ENCODE measurements at regions not wholly inside any gene's neighbourhood (a gene's known extent, or its start where the extent isn't known, plus 50 kb on each side); places are given as distances from the start of the nearest gene placed in this dataset.

DNA sequence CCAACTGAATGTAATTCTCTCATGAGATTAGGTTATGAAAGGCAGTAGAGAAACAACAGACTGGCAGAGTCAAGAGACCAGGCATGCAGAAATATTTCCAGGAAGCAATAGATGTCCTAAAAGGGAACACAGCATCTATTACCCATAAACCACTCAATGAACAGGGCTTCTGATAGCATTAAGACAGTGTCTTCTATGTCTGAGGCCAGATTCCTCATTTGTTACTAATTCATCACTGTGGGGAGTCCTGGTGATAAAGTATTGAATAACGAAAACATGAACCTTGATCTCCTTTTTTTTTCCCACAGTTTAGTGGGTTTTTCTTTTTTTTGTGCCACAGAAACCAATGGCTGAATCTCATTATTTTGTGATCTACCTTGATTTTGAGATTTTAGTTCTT is 339.0 kb downstream of the METTL15 start:
- Mint-ChIP-seq H3K27ac (ENCODE audit: unreplicated experiment) (no peak overlapping the region), H3K27me3 (ENCODE audit: low read depth) (no peaks in the 10 kb centered on the region), H3K9me3 (ENCODE audit: low read depth) (no peaks in the 10 kb centered on the region), H3K4me1 (ENCODE audit: low read depth) (peaks cover 14% of the 10 kb centered on the region), H3K36me3 (ENCODE audit: low read depth) (no peaks in the 10 kb centered on the region), H3K4me3 (ENCODE audit: unreplicated experiment) (no peak overlapping the region)
- no peak for DNase-seq (ENCODE audit: low spot score)
- TF ChIP-seq, protein P1, sequence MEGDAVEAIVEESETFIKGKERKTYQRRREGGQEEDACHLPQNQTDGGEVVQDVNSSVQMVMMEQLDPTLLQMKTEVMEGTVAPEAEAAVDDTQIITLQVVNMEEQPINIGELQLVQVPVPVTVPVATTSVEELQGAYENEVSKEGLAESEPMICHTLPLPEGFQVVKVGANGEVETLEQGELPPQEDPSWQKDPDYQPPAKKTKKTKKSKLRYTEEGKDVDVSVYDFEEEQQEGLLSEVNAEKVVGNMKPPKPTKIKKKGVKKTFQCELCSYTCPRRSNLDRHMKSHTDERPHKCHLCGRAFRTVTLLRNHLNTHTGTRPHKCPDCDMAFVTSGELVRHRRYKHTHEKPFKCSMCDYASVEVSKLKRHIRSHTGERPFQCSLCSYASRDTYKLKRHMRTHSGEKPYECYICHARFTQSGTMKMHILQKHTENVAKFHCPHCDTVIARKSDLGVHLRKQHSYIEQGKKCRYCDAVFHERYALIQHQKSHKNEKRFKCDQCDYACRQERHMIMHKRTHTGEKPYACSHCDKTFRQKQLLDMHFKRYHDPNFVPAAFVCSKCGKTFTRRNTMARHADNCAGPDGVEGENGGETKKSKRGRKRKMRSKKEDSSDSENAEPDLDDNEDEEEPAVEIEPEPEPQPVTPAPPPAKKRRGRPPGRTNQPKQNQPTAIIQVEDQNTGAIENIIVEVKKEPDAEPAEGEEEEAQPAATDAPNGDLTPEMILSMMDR (IDR thresholded peaks at IDR 0.05) = no peak

DNA sequence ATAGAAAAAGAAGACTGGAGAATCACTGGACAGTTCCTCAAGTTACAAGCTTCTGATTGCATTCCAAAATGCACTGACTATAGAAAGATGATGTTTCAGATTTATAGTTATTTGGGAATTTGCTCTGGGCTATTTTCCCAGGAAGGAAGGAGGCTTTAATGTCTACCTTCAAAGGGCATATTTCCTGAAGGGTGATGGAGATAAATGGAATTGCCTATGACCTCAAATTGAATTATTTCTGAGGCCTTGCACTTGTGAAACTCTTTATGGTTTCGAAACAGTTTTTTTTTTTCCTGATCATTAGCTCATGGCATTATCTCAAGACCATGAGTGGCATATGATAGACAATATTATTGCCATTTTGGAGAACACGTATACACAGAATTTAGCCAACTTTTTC is 333.9 kb downstream of the METTL15 start:
- Mint-ChIP-seq H3K9me3 (ENCODE audit: low read depth) (no peaks in the 10 kb centered on the region), H3K36me3 (ENCODE audit: low read depth) (no peaks in the 10 kb centered on the region), H3K4me3 (ENCODE audit: unreplicated experiment) (no peak overlapping the region), H3K27ac (ENCODE audit: unreplicated experiment) (no peak overlapping the region), H3K27me3 (ENCODE audit: low read depth) (no peaks in the 10 kb centered on the region), H3K4me1 (ENCODE audit: low read depth) (peaks cover 2% of the 10 kb centered on the region)
- no peak for DNase-seq (ENCODE audit: low spot score)
- TF ChIP-seq, protein P1 (IDR thresholded peaks at IDR 0.05) = no peak

DNA sequence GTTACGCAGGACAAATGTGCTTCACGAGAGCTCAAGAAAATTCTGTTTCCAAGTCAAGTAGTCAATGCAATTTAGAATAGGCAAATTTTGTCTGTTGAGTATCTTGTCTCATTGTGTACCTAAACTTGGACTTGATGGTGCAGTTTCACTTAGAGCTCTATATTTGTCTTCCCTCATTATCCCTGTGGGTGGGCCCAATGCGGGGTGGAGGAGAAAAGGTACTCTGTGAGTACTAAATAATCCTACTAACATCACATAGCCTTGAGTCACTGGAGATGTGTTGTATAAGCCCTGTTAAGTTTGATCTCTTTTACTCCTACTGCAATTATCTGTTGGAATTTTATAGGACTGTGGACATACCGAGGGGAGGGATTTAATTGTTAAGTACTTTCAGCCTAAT is 331.2 kb downstream of the METTL15 start:
- TF ChIP-seq, protein P1 (IDR thresholded peaks at IDR 0.05) = no peak
- Mint-ChIP-seq H3K27ac (ENCODE audit: unreplicated experiment) (no peak overlapping the region), H3K27me3 (ENCODE audit: low read depth) (no peaks in the 10 kb centered on the region)

DNA sequence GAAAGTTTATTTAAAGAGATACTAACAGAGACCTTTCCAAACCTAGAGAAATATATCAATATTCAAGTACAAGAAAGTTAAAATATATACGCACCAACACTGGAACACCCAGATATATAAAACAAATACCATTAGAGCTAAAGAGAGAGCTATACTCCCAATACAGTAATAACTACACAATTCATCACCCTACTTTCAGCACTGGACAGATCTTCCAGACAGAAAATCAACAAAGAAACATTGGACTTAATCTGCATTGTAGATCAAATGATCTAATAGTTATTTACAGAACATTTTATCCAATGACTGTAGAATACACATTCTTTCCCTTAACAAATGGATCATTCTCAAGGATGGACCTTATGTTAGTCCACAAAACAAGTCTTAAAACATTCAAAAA is 311.9 kb downstream of the METTL15 start:
- peaks cover 14% of the 10 kb centered on the region for H3K9me3 Mint-ChIP-seq (ENCODE audit: low read depth)
- H3K4me3 Mint-ChIP-seq (ENCODE audit: unreplicated experiment) = no peak overlapping the region
- no peak overlapping the region for H3K27ac Mint-ChIP-seq (ENCODE audit: unreplicated experiment)
- TF ChIP-seq, protein P1 (IDR thresholded peaks at IDR 0.05) = no peak
- no peaks in the 10 kb centered on the region for H3K4me1 Mint-ChIP-seq (ENCODE audit: low read depth)
- DNase-seq (ENCODE audit: low spot score) = no peak
- no peaks in the 10 kb centered on the region for H3K27me3 Mint-ChIP-seq (ENCODE audit: low read depth)
- no peaks in the 10 kb centered on the region for H3K36me3 Mint-ChIP-seq (ENCODE audit: low read depth)

More for the DNA sequence above, 331.2 kb downstream of the METTL15 start:
- DNase-seq (ENCODE audit: low spot score) = no peak
- H3K4me3 Mint-ChIP-seq (ENCODE audit: unreplicated experiment) = no peak overlapping the region
- no peaks in the 10 kb centered on the region for H3K9me3 Mint-ChIP-seq (ENCODE audit: low read depth)
- H3K4me1 Mint-ChIP-seq (ENCODE audit: low read depth) = no peaks in the 10 kb centered on the region
- H3K36me3 Mint-ChIP-seq (ENCODE audit: low read depth) = no peaks in the 10 kb centered on the region

DNA sequence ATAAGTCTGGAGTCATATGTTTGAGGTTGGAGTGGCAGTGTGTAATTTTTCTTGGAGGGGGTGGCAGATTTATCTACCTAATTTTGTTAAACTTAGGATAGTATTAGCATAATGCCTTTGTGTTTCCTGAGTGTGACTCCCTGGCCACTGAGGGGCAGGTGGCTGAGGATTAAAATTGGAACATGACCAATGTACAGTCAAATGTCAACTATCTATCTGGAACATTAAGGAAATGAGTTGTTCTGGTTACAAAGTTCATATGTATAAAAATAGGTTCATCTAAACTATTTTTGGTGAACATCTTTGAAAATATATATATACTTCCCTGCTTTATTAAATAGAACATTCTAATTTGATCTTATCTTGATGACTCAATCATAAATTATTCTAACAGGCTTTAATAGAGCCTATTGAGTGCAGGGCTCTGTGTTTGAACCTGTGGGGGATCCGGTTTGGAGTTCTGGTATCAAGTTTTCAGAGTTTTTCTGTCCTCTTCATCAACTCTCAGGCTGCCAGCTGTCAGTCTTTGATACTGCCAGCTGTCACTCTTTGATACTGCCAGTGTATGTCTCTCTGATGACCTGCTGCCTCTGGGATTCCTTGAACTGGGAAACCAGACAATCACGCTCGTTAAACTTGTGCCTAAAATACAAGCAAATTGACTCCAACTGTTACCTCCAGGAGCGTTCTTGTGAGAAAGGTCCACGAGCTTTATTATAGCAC is 309.6 kb downstream of the METTL15 start:
- Mint-ChIP-seq H3K4me3 (ENCODE audit: unreplicated experiment) (no peak overlapping the region), H3K27me3 (ENCODE audit: low read depth) (no peaks in the 10 kb centered on the region), H3K4me1 (ENCODE audit: low read depth) (no peaks in the 10 kb centered on the region), H3K27ac (ENCODE audit: unreplicated experiment) (no peak overlapping the region), H3K36me3 (ENCODE audit: low read depth) (no peaks in the 10 kb centered on the region), H3K9me3 (ENCODE audit: low read depth) (peaks cover 14% of the 10 kb centered on the region)
- no peak for DNase-seq (ENCODE audit: low spot score)
- TF ChIP-seq, protein P1 (IDR thresholded peaks at IDR 0.05) = no peak

All from chondrocyte (in vitro differentiated cells).